GM19455 (cell line): ENCODE measurements at regions not wholly inside any gene's neighbourhood (a gene's known extent, or its start where the extent isn't known, plus 50 kb on each side); places are given as distances from the start of the nearest gene placed in this dataset.
"Not testable (repeated sequence)": the region's sequence is repeated elsewhere in the genome, so short reads cannot be mapped to it uniquely, and the experiment has no call there.

Experiments used
- ATAC-seq: cut with Tn5 transposase; IDR thresholded peaks from one replicate; pipeline ENCODE4 v1.9.1; 2021; ENCODE audit not compliant: unreplicated experiment

- no peak for ATAC-seq
These were observed 1338.8 kb upstream of the SEL1L start for GRCh38 chr14:82872494-82872893.

DNA sequence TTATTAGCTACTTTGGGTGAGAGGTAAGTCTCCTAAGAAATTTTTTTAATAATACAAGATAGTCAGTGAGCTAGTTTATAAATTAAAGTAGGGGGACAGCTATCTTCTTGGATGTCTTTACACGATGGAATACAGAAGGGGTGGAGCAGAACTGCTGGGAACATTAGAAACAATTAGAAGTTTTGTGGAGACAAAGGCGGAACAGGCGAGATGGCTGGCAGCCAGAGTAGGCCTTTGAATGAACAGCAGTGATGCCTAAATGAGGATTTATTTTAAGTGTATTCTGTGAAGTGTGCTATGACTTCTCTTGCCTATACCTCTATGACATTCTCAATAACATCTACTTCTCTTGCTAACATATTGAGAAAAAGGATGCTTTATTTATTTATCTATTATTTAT, 1345.3 kb upstream of the SEL1L start:
- no peak for ATAC-seq

GRCh38 chr14:82879949-82880535, 1346.4 kb upstream of the SEL1L start:
- no peak for ATAC-seq

- no peak for ATAC-seq
These were observed 1353.0 kb upstream of the SEL1L start for GRCh38 chr14:82886670-82887069.

GRCh38 chr14:82889701-82890100, 1356.0 kb upstream of the SEL1L start:
- ATAC-seq = no peak

GRCh38 chr14:82896476-82896875, 1362.8 kb upstream of the SEL1L start:
- no peak for ATAC-seq

DNA sequence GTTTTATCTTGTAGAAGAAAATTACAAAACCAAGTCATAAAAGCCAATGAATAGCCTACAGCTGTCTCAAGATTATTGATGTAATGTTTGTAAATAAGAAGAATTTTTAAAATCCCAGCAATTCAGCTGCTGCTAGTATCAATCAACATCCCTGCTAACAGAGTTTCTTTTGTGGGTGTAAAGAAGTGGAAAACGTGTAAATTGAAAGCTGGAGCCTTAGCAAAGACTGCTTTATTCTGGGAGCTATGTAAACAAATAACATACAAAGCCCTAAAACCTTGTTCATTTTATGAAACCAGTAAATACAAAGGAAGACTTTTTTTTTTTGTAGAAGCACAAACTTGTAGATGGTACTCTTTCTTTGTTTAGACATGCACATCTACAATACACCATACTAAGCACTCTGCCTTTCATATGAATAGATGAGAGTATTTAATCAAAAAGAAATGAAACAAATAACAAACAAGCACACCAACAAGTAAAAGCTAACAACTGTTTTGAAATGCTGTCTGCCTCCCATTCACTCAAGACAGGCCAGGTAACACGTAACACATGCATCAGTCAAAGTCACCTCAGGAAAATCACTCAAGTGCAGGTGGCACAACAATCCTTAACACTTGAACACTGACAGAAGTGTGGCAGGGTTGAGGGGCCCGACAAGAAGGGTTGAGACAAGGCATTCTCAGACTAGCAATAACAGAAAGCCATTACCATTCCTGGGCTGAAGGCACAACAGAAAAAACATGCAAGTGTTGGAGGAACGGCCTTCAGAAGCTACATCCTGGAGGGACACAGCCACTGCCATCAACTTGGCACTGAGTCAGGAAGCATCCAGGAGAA, 1364.0 kb upstream of the SEL1L start:
- ATAC-seq = no peak

GRCh38 chr14:82905762-82906161, 1372.1 kb upstream of the SEL1L start:
- no peak for ATAC-seq

GRCh38 chr14:82911930-82912329, 1378.3 kb upstream of the SEL1L start:
- no peak for ATAC-seq

DNA sequence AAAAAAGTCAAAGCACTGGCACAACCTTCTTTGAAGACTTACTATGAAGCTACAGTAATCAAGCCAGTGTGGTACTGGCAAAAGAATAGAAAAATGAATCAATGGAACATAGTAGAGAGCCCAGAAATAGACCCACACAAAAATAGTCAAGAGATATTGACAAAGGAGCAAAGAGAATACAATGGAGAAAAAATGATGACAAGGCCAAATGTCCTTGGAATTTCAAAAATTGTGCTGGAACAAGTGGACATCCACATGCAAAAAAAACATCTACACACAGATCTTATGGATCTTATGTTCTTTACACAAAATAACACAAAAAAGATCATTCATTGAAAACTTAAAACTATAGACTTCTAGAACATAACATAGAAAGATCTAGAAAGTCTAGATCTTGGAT, 1379.7 kb upstream of the SEL1L start:
- no peak for ATAC-seq

DNA sequence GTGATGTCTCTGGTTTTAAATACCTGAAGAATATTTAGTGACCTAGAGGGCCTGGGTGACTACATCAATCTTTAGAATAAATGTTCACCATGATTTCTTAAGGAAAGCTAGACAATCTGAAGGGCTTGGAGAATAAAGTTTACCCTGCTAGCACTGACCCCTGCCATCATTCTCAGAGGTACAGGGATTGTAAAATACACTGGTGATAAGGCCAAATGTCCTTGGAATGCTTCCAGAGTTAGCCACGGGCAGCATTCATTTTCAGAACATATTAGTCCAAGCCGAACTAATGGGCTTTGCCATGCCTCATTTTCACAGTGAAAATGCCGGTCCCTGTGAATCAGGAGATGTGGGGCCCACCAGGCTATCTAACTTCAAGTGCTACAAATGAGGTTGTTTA, 1381.7 kb upstream of the SEL1L start:
- ATAC-seq = no peak

DNA sequence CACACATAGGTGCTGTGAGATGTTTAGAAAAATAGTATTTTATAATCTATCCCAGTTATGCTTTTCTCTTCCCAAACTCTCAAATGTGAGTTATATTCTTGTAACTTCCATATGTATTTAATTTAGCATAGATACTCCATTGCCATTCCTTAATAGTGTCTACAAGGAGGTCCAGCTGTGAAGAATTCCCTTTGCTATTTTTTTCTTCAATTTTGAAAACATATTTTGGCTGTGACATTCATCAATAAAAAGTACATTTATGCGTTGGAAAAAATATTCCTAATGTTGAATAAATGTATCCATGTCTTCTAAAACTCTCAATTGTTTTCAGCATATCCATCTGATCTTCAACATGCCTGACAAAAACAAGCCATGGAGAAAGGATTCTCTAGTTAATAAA, 1402.0 kb upstream of the SEL1L start:
- no peak for ATAC-seq

DNA sequence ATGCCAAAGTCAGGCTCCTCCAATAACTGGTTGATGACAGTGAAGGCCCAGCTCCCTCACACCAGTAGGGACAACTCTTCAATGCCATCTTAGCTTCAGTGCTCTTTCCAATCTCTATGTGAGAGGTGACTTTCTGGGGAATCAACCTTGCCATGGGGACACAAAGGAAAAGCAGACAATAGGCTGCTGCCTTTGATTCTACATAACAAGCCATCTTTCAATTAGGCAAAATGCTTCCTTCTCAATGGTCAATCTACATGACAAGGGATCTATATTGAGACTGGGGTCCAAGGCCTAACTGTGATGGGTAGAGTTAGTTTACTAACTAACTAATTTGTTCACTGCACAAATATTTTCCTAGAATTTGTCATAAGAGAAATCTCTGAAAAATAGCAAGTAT, 1417.5 kb upstream of the SEL1L start:
- ATAC-seq = no peak

DNA sequence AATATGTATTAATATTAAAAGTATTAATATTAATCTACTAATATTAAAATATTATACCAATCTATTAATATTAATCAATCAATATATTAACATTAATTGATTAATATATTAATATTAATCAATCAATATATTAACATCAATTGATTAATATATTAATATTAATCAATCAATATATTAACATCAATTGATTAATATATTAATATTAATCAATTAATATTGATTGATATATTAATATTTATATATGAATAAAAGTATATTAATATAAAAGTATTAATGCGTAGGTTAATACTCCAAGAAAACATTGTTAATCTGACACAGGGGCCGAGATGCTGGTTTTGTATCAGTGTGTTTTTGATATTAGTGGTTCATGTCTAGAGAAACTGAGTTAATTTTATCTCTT, 1430.1 kb upstream of the SEL1L start:
- no peak for ATAC-seq

- no peak for ATAC-seq
These were observed 1454.0 kb upstream of the SEL1L start for GRCh38 chr14:82987502-82988124.

DNA sequence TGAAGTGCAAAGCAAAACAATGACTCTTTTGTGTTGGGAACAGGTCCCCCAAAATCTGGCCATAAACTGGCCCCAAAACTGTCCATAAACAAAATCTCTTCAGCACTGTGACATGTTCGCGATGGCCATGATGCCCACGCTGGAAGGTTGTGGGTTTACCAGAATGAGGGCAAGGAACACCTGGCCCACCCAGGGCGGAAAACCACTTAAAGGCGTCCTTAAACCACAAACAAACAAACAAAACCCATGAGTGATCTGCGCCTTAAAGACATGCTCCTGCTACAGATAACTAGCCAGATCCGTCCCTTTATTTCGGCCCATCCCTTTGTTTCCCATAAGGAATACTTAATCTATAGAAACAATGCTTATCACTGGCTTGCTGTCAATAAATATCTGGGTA, 1460.9 kb upstream of the SEL1L start:
- not testable (repeated sequence) for ATAC-seq

DNA sequence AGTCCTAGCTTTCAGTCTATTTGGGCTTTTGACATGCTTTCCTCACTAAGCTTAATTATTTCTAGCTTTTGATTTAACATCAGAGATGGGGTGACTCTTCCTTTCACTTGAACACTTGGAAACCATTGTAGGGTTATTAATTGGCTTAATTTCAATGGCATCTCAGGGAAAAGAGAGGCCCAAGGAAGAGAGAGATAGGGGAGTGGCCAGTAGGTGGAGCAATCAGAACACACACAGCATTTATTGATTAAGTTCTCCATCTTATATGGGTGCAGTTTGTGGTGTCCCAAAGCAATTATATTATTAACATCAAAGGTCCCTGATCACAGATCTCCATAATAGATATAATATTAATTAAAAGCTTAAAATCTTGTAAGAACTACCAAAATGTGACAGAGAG, 1466.1 kb upstream of the SEL1L start:
- no peak for ATAC-seq

DNA sequence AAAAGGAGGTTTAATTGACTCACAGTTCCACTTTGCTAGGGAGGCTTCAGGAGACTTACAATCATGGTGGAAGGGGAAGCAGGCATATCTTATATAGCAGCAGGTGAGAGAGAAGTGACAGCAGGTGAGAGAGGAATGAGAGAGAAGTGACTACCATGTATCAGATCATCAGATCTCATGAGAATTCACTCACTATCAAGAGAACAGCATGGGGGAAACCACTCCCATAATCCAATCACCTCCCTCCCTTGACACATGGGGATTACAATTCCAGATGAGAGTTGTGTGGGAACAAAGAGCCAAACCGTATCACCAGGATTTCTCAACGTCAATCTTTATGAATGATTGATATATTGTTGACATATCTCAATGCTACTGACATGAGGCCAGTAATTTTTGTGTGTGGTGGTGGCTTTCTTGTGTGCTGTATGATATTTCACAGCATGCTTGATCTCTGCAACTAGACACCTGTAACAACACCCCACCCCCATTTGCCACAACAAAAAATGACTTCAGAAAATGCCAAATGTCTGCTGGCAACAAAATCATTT, 1470.9 kb upstream of the SEL1L start:
- no peak for ATAC-seq

DNA sequence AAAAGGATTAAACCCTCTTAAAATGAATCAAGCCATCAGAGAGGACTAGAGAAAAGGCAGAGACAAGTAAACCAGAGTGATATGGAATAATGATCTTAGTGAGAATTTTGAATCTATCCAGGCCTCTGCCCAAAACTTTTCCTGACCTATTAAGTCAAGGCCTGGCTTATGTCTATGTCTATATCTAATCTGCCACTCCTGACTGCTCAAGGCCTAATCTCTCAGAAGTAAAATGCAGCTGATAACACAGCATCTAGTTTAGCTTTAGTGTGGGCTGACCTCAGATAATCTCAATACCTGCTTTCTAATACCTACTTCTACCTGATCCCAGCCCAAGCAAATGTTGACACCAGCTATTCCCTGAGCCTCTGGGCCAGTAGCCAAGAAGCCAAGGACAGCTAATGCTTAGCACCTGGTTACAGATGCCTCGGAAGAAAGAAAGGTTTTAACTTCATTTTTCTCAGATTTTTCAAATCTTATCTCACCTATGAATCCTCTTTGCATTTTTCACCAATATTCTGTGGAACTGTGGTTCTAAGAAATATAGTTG, 1472.5 kb upstream of the SEL1L start:
- ATAC-seq = no peak

DNA sequence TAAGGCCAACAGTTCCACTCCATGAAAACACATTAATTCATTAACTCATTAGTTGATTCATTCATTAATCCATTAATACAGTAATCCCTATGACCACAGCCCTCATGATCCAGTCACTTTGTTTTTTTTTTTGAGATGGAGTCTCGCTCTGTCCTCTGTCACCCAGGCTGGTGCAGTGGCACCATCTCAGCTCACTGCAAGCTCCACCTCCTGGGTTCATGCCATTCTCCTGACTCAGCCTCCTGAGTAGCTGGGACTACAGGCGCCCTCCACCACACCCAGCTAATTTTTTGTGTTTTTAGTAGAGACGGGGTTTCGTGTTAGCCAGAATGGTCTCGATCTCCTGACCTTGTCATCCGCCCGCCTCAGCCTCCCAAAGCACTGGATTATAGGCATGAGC, 1473.4 kb upstream of the SEL1L start:
- ATAC-seq = not testable (repeated sequence)

DNA sequence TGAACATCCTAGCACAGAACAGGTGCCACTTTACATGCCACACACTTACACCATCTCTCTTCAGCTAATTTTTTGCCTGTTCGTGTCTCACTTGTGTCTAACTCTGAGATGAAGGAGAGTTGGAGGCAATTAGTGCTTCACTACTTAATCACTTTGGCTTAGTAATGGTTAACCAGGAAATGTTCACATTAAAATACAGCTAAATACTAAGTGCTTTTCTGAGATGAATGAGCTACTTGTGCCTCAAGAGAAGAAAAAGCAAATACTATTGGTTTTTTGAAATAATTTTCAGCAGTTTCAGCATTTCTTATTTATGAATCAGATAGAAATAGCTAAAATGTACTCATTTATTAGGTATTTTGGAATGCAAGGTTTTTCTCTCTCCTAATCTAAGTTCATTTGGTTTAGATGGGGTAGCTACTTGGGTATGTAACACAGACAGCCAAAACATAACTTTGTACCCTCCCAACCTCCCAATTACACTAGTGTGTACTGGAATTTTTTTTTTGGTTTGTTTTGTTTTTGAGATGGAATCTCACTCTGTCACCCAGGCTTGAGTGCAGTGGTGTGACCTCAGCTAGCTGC, 1474.1 kb upstream of the SEL1L start:
- ATAC-seq = no peak
